Adrenal gland (tissue), 9 donors: ENCODE measurements at regions not wholly inside any gene's neighbourhood (a gene's known extent, or its start where the extent isn't known, plus 50 kb on each side); places are given as distances from the start of the nearest gene placed in this dataset.

Source experiments
- DNase-seq, 7 donors: peaks; one replicate each; pipeline ENCODE4 v3.0.0-alpha.2; 2019 to 2020
- H3K27ac ChIP-seq, 5 donors: fragments of 200-600 bp; sonication (generic) in 4 of 5; 1 replicate in 3 of 5; 2 replicates in 2 of 5; pipeline versions ENCODE4 v1.5.1 to v1.8.0; 2016 to 2020; ENCODE audit warnings: mild to moderate bottlenecking in 1 of 5
- H3K27me3 ChIP-seq: fragments of 200-600 bp; 2 replicates; pipeline ENCODE4 v1.8.0; 2021
- H3K36me3 ChIP-seq, 2 donors: fragments of 200-600 bp; replicated peaks in 1 of 2; 1 replicate in 1 of 2; 2 replicates in 1 of 2; pipeline versions ENCODE4 v1.5.1 to v1.8.0; 2018 to 2022
- H3K4me1 ChIP-seq, 2 donors: fragments of 200-600 bp; replicated peaks in 1 of 2; 1 replicate in 1 of 2; 2 replicates in 1 of 2; pipeline versions ENCODE4 v1.5.1 to v1.8.0; 2018 to 2021
- H3K4me3 ChIP-seq, 4 donors: fragments of 200-600 bp; sonication (generic) in 3 of 4; one replicate each; pipeline ENCODE4 v1.5.1; 2016 to 2018
- H3K9me3 ChIP-seq, 3 donors: fragments of 200-600 bp; sonication (generic) in 1 of 3; replicated peaks in 1 of 3; 1 replicate in 2 of 3; 2 replicates in 1 of 3; pipeline versions ENCODE4 v1.5.1 to v1.8.0; 2016 to 2021
- CTCF ChIP-seq, 6 experiments: fragments of 450-650 bp in 4 of 6; fragments of 200-600 bp in 2 of 6; sonication (generic) in 1 of 6; IDR thresholded peaks; 1 replicate in 5 of 6; 2 replicates in 1 of 6; pipeline versions ENCODE4 v1.5.1 to v1.8.0; 2016 to 2021; ENCODE audit warnings: antibody characterized with exemption in 6 of 6, mild to moderate bottlenecking in 2 of 6, moderate library complexity in 1 of 6
- POLR2A ChIP-seq, 2 donors: fragments of 450-650 bp; IDR thresholded peaks; one replicate each; pipeline ENCODE4 v1.6.1; 2017; ENCODE audit warnings: antibody characterized with exemption in 2 of 2, mild to moderate bottlenecking in 2 of 2, moderate library complexity in 1 of 2
- WGBS, 4 donors: extraction: QIAGEN DNeasy Blood & Tissue Kit in 2 of 4; methylation state at CpG; one replicate each; pipeline versions ENCODE4 v1.1.5 to v1.1.7; 2013 to 2017; 5-methylcytosine and 5-hydroxymethylcytosine counted together
- intact Hi-C, 2 donors: fragments of 100-400 bp; cut with DNase I; formaldehyde crosslinking; loops; one replicate each; pipeline versions ENCODE4 v1.14.1 to v1.15.0; 2022 to 2023
- donor health status: healthy with polysubstance abuse.
- donor health status: Bipolar disorder and iron deficiency.
- donor health status: DM: yes; HTN: yes; CAD: no.
- donor health status: DM: no; HTN: no; CAD: no.
- donor health status: DM: no; HTN: no; CAD: no.

DNA sequence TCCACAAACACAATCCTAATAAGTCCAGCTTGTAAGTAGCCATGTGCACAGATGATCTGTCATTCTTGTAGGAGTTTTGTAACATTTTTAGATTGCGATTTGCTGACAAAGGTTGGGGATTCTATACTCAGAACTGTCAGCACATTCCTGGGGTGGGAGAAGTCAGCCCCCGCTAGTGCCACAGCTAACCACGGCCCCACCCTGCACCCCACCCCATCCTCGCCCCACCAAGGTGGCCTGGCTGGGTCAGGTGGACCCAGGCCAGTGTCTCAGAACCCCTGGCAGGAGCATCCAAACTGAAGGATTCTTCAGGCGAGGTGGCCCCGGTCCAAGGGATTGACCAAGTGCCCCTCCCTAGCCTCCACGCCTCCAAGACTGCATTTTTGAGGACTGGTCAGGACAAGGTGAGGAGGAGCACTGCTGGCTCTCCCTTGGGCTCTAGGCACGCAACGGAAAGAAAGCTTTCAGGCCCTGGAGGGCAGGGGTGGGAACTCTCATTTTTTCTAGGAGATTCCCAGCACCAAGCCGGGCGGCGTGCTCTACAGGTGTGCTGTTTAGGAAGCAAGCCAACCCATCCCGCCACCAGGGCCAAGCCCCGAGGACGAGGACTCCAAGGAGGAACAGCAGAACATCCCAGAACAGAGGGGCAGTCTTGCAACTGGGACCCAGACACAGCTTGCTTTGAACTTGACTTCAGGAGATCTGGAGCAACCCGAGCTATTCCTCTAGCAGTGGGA is 172.8 kb downstream of the BCL11B start:
- TF ChIP-seq CTCF (IDR thresholded peaks at IDR 0.05): no peak
- TF ChIP-seq POLR2A (IDR thresholded peaks at IDR 0.05): no peak
- 65 to 73% (median 70%) methylated on average over 5 to 16 of the region's 16 CpGs for WGBS, 4 donors
- H3K36me3 ChIP-seq: no peaks in the 10 kb centered on the region
- no peaks in the 10 kb centered on the region for H3K9me3 ChIP-seq
- H3K27ac ChIP-seq: no peak overlapping the region
- H3K4me1 ChIP-seq: no peaks in the 10 kb centered on the region
- intact Hi-C loops: no loop called here
- H3K4me3 ChIP-seq: no peak overlapping the region
- no peak for DNase-seq
- H3K27me3 ChIP-seq: no peaks in the 10 kb centered on the region

DNA sequence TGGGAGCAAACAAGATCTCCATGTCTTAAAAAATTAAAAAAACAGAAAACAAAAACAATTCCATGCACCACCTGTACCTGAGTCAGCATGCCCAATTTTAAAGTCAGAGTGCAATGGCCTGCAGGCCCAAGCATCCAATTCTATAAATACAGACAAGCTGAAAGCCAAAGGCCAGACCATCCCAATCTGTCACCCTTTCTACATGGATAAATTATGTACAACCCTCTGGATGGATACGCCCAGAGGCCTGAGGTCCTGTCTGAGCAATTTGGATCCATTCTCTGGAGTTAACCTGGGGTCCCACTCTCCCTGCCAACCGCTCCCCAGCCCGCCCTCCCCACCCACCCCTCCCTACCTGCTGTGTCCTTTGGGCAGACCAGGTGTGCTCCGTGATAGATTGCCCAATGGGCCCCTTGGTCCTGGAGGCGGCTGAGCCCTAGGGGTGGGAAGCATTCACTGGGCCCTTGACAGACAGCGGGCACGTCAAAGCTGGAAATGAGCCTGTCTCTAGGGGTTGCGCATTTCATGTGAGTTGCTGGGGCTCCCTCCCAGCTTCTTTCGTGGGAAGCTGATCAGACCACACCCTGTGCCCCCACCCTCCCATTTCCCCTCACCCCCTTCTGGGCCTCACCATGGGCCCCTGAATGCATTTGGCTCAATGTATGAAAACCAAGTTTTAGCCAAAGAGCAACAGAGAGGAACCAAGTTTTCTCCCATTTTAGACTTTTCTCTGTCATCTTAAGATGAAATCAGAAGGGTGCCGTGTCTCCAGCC is 171.3 kb downstream of the BCL11B start:
- Histone ChIP-seq H3K4me3 (no peak overlapping the region), H3K4me1 (no peaks in the 10 kb centered on the region), H3K9me3 (no peaks in the 10 kb centered on the region), H3K27me3 (no peaks in the 10 kb centered on the region), H3K27ac (no peak overlapping the region), H3K36me3 (no peaks in the 10 kb centered on the region)
- intact Hi-C loops: no loop called here
- DNase-seq: no peak
- WGBS, 4 donors: 70 to 87% (median 75%) methylated on average over 3 to 10 of the region's 10 CpGs
- no peak for TF ChIP-seq CTCF (IDR thresholded peaks at IDR 0.05)
- TF ChIP-seq POLR2A (IDR thresholded peaks at IDR 0.05): no peak

DNA sequence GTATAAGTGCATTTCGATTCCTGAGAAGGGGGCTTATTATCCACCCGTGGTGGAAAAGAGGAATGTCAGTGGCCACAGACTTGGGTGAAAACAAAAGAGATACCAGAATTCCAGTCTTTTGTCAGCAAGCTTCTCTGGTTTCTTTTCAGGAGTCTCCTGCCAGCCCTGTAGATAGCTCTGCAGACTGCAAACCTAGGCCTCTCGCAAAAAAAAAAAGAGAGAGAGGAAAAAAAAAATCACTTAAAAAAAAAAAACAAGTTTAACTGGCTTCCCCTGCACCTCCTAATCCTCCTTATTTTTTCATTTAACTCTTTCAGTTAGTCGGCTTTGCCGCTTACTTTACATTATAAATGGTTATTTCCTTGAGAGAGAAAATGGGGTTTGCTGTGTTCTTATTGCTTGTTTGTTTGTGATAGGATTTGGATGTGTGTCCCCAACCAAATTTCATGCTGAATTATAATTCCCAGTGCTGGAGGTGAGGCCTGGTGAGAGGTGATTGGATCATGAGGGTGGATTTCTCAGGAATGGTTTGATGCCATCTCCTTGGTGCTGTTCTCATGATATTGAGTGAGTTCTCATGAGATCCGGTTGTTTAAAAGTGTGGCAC is 170.0 kb downstream of the BCL11B start:
- DNase-seq: no peak
- Histone ChIP-seq H3K27ac (no peak overlapping the region), H3K9me3 (no peaks in the 10 kb centered on the region), H3K4me1 (no peaks in the 10 kb centered on the region), H3K27me3 (no peaks in the 10 kb centered on the region), H3K4me3 (no peak overlapping the region), H3K36me3 (no peaks in the 10 kb centered on the region)
- intact Hi-C loops: no loop called here
- TF ChIP-seq CTCF (IDR thresholded peaks at IDR 0.05) (no peak), POLR2A (IDR thresholded peaks at IDR 0.05) (no peak)
- 58 to 75% (median 68%) methylated on average over 6 of the region's 6 CpGs for WGBS, 4 donors

- intact Hi-C loops: no loop called here
- TF ChIP-seq POLR2A (IDR thresholded peaks at IDR 0.05) (no peak), CTCF (IDR thresholded peaks at IDR 0.05) (no peak)
- Histone ChIP-seq H3K27ac (no peak overlapping the region), H3K9me3 (no peaks in the 10 kb centered on the region), H3K4me1 (no peaks in the 10 kb centered on the region), H3K4me3 (no peak overlapping the region), H3K36me3 (no peaks in the 10 kb centered on the region), H3K27me3 (peaks cover 15% of the 10 kb centered on the region)
- DNase-seq: peak in 1 of 7 donors; percentile 3
- WGBS, 4 donors: 68 to 86% (median 74%) methylated on average over 9 of the region's 9 CpGs
Observed at GRCh38 chr14:99116741-99117295, 155.2 kb downstream of the BCL11B start.
